WI38 (cell line): ENCODE measurements at regions not wholly inside any gene's neighbourhood (a gene's known extent, or its start where the extent isn't known, plus 50 kb on each side); places are given as distances from the start of the nearest gene placed in this dataset.

Experiments used
- H3K4me3 ChIP-seq: 2 replicates; pipeline ENCODE4 v1.5.1; 2011; ENCODE audit warnings: low read depth, mild to moderate bottlenecking, control low read depth, low read length
- CTCF ChIP-seq: IDR thresholded peaks from 2 replicates; pipeline ENCODE4 v1.5.1; 2012; ENCODE audit warnings: low read depth, mild to moderate bottlenecking, control low read depth, low read length

DNA sequence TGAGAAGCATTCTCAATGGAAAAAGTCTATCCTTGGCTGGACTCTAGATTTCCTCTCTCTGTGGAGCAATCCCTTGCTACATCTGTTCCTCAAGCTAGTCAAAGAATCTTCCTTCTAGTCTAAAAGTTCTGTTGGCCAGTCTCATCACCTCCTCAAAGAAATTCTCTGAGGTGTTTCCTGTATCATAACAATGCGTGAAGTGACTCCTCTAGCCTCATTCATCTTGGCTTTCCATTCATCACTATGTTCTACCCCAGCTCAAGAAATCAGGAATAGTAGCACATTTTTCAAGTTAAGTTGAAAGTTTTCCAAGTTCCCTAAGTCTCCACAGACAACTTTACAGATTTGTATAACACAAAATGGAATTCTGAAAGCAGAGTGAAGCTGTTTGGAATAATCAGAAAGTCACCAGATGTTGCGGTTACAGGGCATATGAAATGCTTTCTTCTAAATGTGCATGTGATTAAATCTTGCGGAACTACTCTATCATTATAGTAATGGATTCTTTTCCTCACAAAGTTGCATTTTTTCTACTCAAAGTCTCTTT is 176.6 kb upstream of the FREM1 start:
- no peak for TF ChIP-seq CTCF
- H3K4me3 ChIP-seq = no peak overlapping the region

GRCh38 chr9:15086156-15086763 is 176.0 kb upstream of the FREM1 start:
- TF ChIP-seq CTCF = no peak
- H3K4me3 ChIP-seq = no peak overlapping the region

DNA sequence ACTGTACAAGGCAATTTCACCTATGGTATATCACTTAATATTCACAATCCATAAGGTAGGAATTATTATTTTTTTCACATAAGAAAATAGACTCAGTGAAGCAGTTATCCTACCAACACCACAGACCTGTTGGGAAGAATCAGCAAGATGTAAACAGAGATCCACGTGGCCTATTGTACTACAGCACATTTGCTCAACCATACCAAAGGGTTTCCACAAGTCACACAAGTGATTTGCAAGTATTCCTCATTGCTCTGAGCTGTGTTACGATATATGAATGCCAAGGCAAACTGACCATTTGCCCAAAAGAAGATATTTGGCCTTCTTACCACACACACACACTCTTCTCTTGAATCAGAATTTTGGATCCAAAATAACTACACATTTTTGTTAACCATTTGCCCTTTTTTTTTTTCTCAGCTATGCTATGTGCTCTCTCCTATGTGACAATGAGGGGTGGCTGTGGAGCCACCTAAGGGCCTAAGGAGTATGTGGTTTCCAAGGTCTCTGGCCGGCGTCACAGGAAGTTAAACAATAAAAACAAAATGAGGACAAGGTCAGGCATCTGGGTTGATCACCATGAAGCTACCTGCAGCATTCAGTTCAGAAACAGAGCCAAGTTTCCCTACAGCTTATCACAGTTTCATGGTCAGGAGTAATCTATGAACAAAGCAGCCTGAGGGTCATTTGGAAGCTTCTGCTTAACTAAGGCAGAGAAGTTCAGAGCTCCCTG is 171.0 kb upstream of the FREM1 start:
- no peak for TF ChIP-seq CTCF
- no peak overlapping the region for H3K4me3 ChIP-seq

GRCh38 chr9:15080401-15080800 is 170.2 kb upstream of the FREM1 start:
- H3K4me3 ChIP-seq = no peak overlapping the region
- TF ChIP-seq CTCF = no peak

GRCh38 chr9:15079989-15080388 is 169.8 kb upstream of the FREM1 start:
- TF ChIP-seq CTCF = no peak
- H3K4me3 ChIP-seq = no peak overlapping the region

- TF ChIP-seq CTCF = no peak
- H3K4me3 ChIP-seq = no peak overlapping the region
These were observed 167.9 kb upstream of the FREM1 start for GRCh38 chr9:15077946-15078729.
